AG10803 (cell line): ENCODE measurements at regions not wholly inside any gene's neighbourhood (a gene's known extent, or its start where the extent isn't known, plus 50 kb on each side); places are given as distances from the start of the nearest gene placed in this dataset.

Experiments
- DNase-seq: peaks from one replicate; pipeline ENCODE4 v3.0.0; 2010; ENCODE audit warnings: low read depth
- H3K4me3 ChIP-seq: 2 replicates; pipeline ENCODE4 v1.5.1; 2011; ENCODE audit warnings: mild to moderate bottlenecking, low read length, control low read depth
- TF ChIP-seq, protein P1 (sequence below): conservative IDR thresholded peaks from 2 replicates; pipeline ENCODE4 v1.5.1; 2011; ENCODE audit warnings: mild to moderate bottlenecking, low read length, control low read depth, inconsistent platforms

GRCh38 chr4:14262221-14262620 is 634.7 kb upstream of the BOD1L1 start:
- no peak overlapping the region for H3K4me3 ChIP-seq
- TF ChIP-seq, protein P1, sequence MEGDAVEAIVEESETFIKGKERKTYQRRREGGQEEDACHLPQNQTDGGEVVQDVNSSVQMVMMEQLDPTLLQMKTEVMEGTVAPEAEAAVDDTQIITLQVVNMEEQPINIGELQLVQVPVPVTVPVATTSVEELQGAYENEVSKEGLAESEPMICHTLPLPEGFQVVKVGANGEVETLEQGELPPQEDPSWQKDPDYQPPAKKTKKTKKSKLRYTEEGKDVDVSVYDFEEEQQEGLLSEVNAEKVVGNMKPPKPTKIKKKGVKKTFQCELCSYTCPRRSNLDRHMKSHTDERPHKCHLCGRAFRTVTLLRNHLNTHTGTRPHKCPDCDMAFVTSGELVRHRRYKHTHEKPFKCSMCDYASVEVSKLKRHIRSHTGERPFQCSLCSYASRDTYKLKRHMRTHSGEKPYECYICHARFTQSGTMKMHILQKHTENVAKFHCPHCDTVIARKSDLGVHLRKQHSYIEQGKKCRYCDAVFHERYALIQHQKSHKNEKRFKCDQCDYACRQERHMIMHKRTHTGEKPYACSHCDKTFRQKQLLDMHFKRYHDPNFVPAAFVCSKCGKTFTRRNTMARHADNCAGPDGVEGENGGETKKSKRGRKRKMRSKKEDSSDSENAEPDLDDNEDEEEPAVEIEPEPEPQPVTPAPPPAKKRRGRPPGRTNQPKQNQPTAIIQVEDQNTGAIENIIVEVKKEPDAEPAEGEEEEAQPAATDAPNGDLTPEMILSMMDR: no peak
- no peak for DNase-seq

- TF ChIP-seq, protein P1: no peak
- DNase-seq: no peak
- no peak overlapping the region for H3K4me3 ChIP-seq
These were observed 636.9 kb upstream of the BOD1L1 start for GRCh38 chr4:14264437-14264836.

GRCh38 chr4:14265651-14266050 is 638.1 kb upstream of the BOD1L1 start:
- no peak overlapping the region for H3K4me3 ChIP-seq
- TF ChIP-seq, protein P1: no peak
- DNase-seq: no peak

DNA sequence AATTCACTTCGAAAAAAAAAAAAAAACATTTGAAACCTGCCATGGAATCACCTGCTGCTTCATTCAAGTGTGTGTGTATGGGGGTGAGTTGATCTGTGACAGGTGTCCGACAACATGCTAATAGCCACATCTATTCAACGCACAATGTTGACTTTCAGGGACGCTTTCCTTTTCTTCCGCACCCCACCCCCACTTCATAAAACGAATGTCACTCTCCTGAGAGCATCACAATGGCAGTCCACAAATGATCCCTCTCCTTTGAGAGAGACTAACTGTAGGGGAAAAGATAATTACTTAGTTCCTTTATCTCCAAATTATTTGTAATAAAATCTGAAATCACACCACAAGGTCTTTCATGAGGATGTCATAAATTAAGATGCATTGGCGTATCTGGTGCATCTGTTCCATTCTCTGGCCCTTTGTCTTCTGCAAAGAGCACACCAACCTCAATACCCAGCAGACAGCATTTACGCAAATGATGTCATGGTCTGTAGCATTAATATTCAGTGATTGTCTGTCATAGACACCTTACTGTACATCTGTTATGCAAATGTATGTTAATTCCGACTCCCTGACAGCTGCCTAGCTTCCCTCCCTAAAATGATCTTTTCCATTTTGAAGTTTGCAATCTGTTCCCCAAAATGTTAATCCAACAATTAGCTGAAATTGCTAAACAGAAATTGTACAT is 640.0 kb upstream of the BOD1L1 start:
- no peak overlapping the region for H3K4me3 ChIP-seq
- no peak for DNase-seq
- TF ChIP-seq, protein P1: no peak

GRCh38 chr4:14269824-14270223 is 642.3 kb upstream of the BOD1L1 start:
- no peak overlapping the region for H3K4me3 ChIP-seq
- TF ChIP-seq, protein P1: no peak
- DNase-seq: no peak

DNA sequence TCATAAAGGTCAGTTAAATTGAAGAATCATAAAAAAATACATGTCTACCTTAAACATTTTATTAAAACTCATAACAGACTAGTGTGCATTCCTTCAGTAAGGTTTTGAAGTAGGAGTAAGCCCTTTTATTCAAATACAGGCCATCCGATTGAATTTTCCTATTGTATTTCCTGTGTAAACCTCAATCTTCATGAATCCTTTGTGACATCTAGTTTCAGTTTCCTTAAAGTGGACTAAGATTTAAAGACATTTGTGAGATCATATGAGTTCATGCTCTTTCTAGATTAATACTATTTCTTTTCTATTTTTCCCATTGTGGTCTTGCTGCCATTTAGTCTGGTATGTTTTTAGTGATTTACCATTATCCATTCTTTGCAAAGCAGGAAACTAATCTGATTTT is 644.7 kb upstream of the BOD1L1 start:
- TF ChIP-seq, protein P1: no peak
- no peak for DNase-seq
- no peak overlapping the region for H3K4me3 ChIP-seq

DNA sequence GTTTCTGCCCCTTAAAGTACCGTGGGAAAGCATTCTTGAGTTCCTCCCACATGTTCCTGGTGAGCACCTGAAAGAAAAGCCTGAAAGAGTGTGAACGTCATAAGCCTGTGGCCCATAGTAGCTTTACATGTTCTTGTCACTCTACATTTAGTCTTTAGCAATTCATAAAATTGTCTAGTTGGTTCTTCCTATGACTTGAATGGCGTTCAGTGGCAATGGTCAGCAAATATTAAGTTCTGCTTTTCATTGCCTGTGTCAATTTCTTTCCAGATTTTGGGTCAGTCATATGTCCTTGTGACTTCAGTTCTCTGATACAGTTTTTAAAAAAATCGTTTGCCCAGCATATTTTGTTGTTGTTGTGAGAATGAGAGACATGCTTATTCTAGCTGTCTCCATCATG is 650.0 kb upstream of the BOD1L1 start:
- H3K4me3 ChIP-seq: no peak overlapping the region
- TF ChIP-seq, protein P1: no peak
- DNase-seq: no peak
